MM.1S (cell line): ENCODE measurements at regions not wholly inside any gene's neighbourhood (a gene's known extent, or its start where the extent isn't known, plus 50 kb on each side); places are given as distances from the start of the nearest gene placed in this dataset.

Experiments
- EZH2phosphoT487 ChIP-seq: fragments of 300-600 bp; sonication (generic); IDR thresholded peaks from 2 replicates; pipeline ENCODE4 v1.6.1; 2018; ENCODE audit warnings: antibody characterized with exemption, low read length
- TF ChIP-seq, protein P1 (sequence below): fragments of 300-600 bp; sonication (generic); IDR thresholded peaks from 2 replicates; pipeline ENCODE4 v1.5.1; 2016; ENCODE audit warnings: antibody characterized with exemption, low read length, mixed read lengths

DNA sequence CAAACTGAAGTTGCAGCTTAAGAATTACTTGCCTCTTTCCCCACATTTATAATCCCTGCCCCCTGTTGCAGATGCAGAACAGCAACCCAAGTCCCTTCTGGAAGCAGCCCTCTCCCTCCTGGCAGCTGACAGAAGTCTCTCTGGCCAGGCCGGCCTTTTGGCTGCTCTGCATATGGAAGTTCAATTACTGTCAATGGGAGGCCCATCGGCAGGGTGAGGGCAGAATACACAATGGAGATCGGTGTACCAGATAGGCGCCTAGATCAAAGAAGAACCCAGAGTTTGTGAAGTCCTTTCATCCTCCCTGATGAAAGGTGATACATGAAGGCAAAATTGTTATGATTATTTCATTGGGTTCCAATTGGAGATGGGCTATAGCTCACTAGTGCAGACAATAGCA is 327.9 kb upstream of the CTNNB1 start:
- TF ChIP-seq, protein P1, sequence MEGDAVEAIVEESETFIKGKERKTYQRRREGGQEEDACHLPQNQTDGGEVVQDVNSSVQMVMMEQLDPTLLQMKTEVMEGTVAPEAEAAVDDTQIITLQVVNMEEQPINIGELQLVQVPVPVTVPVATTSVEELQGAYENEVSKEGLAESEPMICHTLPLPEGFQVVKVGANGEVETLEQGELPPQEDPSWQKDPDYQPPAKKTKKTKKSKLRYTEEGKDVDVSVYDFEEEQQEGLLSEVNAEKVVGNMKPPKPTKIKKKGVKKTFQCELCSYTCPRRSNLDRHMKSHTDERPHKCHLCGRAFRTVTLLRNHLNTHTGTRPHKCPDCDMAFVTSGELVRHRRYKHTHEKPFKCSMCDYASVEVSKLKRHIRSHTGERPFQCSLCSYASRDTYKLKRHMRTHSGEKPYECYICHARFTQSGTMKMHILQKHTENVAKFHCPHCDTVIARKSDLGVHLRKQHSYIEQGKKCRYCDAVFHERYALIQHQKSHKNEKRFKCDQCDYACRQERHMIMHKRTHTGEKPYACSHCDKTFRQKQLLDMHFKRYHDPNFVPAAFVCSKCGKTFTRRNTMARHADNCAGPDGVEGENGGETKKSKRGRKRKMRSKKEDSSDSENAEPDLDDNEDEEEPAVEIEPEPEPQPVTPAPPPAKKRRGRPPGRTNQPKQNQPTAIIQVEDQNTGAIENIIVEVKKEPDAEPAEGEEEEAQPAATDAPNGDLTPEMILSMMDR: no peak
- TF ChIP-seq EZH2phosphoT487: no peak
